ENCODE measurements at regions not wholly inside any gene's neighbourhood (a gene's known extent, or its start where the extent isn't known, plus 50 kb on each side); places are given as distances from the start of the nearest gene placed in this dataset.

GRCh38 chr15:97893967-97894366 lies 66.5 kb upstream of the ARRDC4 start:
- H3K4me2 ChIP-seq (ENCODE audit: low read length): no peak overlapping the region
- H3K4me3 ChIP-seq (ENCODE audit: low read depth, low read length, poor library complexity, severe bottlenecking): no peak overlapping the region
- intact Hi-C loops (cut with micrococcal nuclease; ENCODE audit: unreplicated experiment): no loop called here
- H4K20me1 ChIP-seq (ENCODE audit: insufficient read depth, low read length): no peaks in the 10 kb centered on the region
- BruUV-seq (replicated peaks): no TSS peak
- no peaks in the 10 kb centered on the region for H3K36me3 ChIP-seq (ENCODE audit: insufficient read depth, low read length)
- H3K27ac ChIP-seq (ENCODE audit: low read depth, low read length, poor library complexity, severe bottlenecking): no peak overlapping the region
- ChIA-PET POLR2A (no interaction called here), CTCF (ENCODE audit: unreplicated experiment) (no interaction called here)
- TF ChIP-seq CTCF (conservative IDR thresholded peaks at IDR 0.05; ENCODE audit: low read length): no peak
- no peaks in the 10 kb centered on the region for H3K9me2 ChIP-seq (ENCODE audit: insufficient read depth, low read length)
- H3K9me3 ChIP-seq (ENCODE audit: low read length): no peaks in the 10 kb centered on the region
- no peaks in the 10 kb centered on the region for H3K79me2 ChIP-seq (ENCODE audit: insufficient read depth, low read depth, low read length)
- no peaks in the 10 kb centered on the region for H3K4me1 ChIP-seq (ENCODE audit: insufficient read depth, low read length, poor library complexity, severe bottlenecking)
- DNase-seq (ENCODE audit: low spot score): no peak
- no peak overlapping the region for H2AFZ ChIP-seq (ENCODE audit: low read length)

- H3K4me2 ChIP-seq (ENCODE audit: low read length): no peak overlapping the region
- no peaks in the 10 kb centered on the region for H3K79me2 ChIP-seq (ENCODE audit: insufficient read depth, low read depth, low read length)
- no TSS peak for BruUV-seq (replicated peaks)
- H3K27ac ChIP-seq (ENCODE audit: low read depth, low read length, poor library complexity, severe bottlenecking): no peak overlapping the region
- no peaks in the 10 kb centered on the region for H3K9me2 ChIP-seq (ENCODE audit: insufficient read depth, low read length)
- ChIA-PET CTCF (ENCODE audit: unreplicated experiment) (interaction anchor here (0.6 kb wide), 1 partner anchor 278 kb away, joined by 3 read pairs; no protein-coding TSS in a partner anchor), POLR2A (no interaction called here)
- H3K4me1 ChIP-seq (ENCODE audit: insufficient read depth, low read length, poor library complexity, severe bottlenecking): no peaks in the 10 kb centered on the region
- H3K9me3 ChIP-seq (ENCODE audit: low read length): no peaks in the 10 kb centered on the region
- H2AFZ ChIP-seq (ENCODE audit: low read length): no peak overlapping the region
- no peaks in the 10 kb centered on the region for H3K36me3 ChIP-seq (ENCODE audit: insufficient read depth, low read length)
- no peaks in the 10 kb centered on the region for H4K20me1 ChIP-seq (ENCODE audit: insufficient read depth, low read length)
- no peak for TF ChIP-seq EZH2phosphoT487 (IDR thresholded peaks at IDR 0.05; ENCODE audit: borderline replicate concordance, low read depth, low read length)
- no peak for TF ChIP-seq CTCF (conservative IDR thresholded peaks at IDR 0.05; ENCODE audit: low read length)
- DNase-seq (ENCODE audit: low spot score): no peak
- intact Hi-C loops (cut with micrococcal nuclease; ENCODE audit: unreplicated experiment): no loop called here
- no peak overlapping the region for H3K4me3 ChIP-seq (ENCODE audit: low read depth, low read length, poor library complexity, severe bottlenecking)
Measured at GRCh38 chr15:97899981-97900380, 60.5 kb upstream of the ARRDC4 start.

- no peaks in the 10 kb centered on the region for H3K36me3 ChIP-seq (ENCODE audit: insufficient read depth, low read length)
- H3K4me3 ChIP-seq (ENCODE audit: low read depth, low read length, poor library complexity, severe bottlenecking): no peak overlapping the region
- H4K20me1 ChIP-seq (ENCODE audit: insufficient read depth, low read length): no peaks in the 10 kb centered on the region
- H2AFZ ChIP-seq (ENCODE audit: low read length): no peak overlapping the region
- H3K4me2 ChIP-seq (ENCODE audit: low read length): no peak overlapping the region
- H3K9me2 ChIP-seq (ENCODE audit: insufficient read depth, low read length): no peaks in the 10 kb centered on the region
- no peak overlapping the region for H3K27ac ChIP-seq (ENCODE audit: low read depth, low read length, poor library complexity, severe bottlenecking)
- no peaks in the 10 kb centered on the region for H3K79me2 ChIP-seq (ENCODE audit: insufficient read depth, low read depth, low read length)
- intact Hi-C loops (cut with micrococcal nuclease; ENCODE audit: unreplicated experiment): no loop called here
- POLR2A ChIA-PET: no interaction called here
- no TSS peak for BruUV-seq (replicated peaks)
- no peaks in the 10 kb centered on the region for H3K9me3 ChIP-seq (ENCODE audit: low read length)
- CTCF ChIA-PET (ENCODE audit: unreplicated experiment): no interaction called here
- TF ChIP-seq EZH2phosphoT487 (IDR thresholded peaks at IDR 0.05; ENCODE audit: borderline replicate concordance, low read depth, low read length) (no peak), CTCF (conservative IDR thresholded peaks at IDR 0.05; ENCODE audit: low read length) (no peak)
- no peak for DNase-seq (ENCODE audit: low spot score)
- no peaks in the 10 kb centered on the region for H3K4me1 ChIP-seq (ENCODE audit: insufficient read depth, low read length, poor library complexity, severe bottlenecking)
Measured at GRCh38 chr15:97902140-97902780, 58.2 kb upstream of the ARRDC4 start.
